ENCODE measurements at regions not wholly inside any gene's neighbourhood (a gene's known extent, or its start where the extent isn't known, plus 50 kb on each side); places are given as distances from the start of the nearest gene placed in this dataset.

- Mint-ChIP-seq H3K27ac (no peak overlapping the region), H3K4me3 (no peak overlapping the region), H3K27me3 (peaks cover 5% of the 10 kb centered on the region), H3K4me1 (ENCODE audit: low read depth) (peaks cover 18% of the 10 kb centered on the region), H3K36me3 (ENCODE audit: low read depth) (no peaks in the 10 kb centered on the region), H3K9me3 (no peaks in the 10 kb centered on the region)
- H3K4me3 ChIP-seq (ENCODE audit: low read length) = no peak overlapping the region
- ChIA-PET POLR2A (no interaction called here), CTCF (interaction anchor here (3.8 to 4.2 kb wide), 2 partner anchors 12 to 432 kb away, joined by 14 to 18 read pairs; no protein-coding TSS in a partner anchor)
- intact Hi-C loops (cut with DNase I, micrococcal nuclease) = loop anchor here (2.0 to 5.0 kb wide), 2 partner anchors 265 to 463 kb away; no protein-coding TSS in a partner anchor
- H3K27me3 ChIP-seq (ENCODE audit: control insufficient read depth in 1 of 2, insufficient read depth in 2 of 2, low read length in 2 of 2) = no peaks in the 10 kb centered on the region
- no peak for TF ChIP-seq CTCF (IDR thresholded peaks at IDR 0.05)
- ATAC-seq (ENCODE audit: poor library complexity) (no peak), DNase-seq (no peak)
- H3K9me3 ChIP-seq (ENCODE audit: control insufficient read depth in 1 of 2, insufficient read depth in 1 of 2, low read length in 2 of 2) = no peaks in the 10 kb centered on the region
- H3K36me3 ChIP-seq (ENCODE audit: insufficient read depth, low read length) = peaks cover 5% of the 10 kb centered on the region
- H3K4me1 ChIP-seq (ENCODE audit: insufficient read depth, low read length) = peaks cover 18% of the 10 kb centered on the region
- H3K27ac ChIP-seq (ENCODE audit: low read depth in 1 of 2, low read length in 2 of 2) = no peak overlapping the region
These were observed 82.6 kb upstream of the UCN3 start for GRCh38 chr10:5282137-5282536.

GRCh38 chr10:5283305-5284158 is 81.2 kb upstream of the UCN3 start:
- H3K36me3 ChIP-seq (ENCODE audit: insufficient read depth, low read length) = no peaks in the 10 kb centered on the region
- peak; percentile 72 for TF ChIP-seq CTCF (IDR thresholded peaks at IDR 0.05)
- Mint-ChIP-seq H3K4me1 (ENCODE audit: low read depth) (peaks cover 18% of the 10 kb centered on the region), H3K36me3 (ENCODE audit: low read depth) (no peaks in the 10 kb centered on the region), H3K27me3 (peaks cover 5% of the 10 kb centered on the region), H3K4me3 (no peak overlapping the region), H3K27ac (no peak overlapping the region), H3K9me3 (no peaks in the 10 kb centered on the region)
- H3K27ac ChIP-seq (ENCODE audit: low read depth in 1 of 2, low read length in 2 of 2) = no peak overlapping the region
- no peaks in the 10 kb centered on the region for H3K27me3 ChIP-seq (ENCODE audit: control insufficient read depth in 1 of 2, insufficient read depth in 2 of 2, low read length in 2 of 2)
- POLR2A ChIA-PET = interaction anchor here (1.0 kb wide), 1 partner anchor 9 kb away, joined by 5 read pairs; no protein-coding TSS in a partner anchor
- no peak overlapping the region for H3K4me3 ChIP-seq (ENCODE audit: low read length)
- H3K9me3 ChIP-seq (ENCODE audit: control insufficient read depth in 1 of 2, insufficient read depth in 1 of 2, low read length in 2 of 2) = no peaks in the 10 kb centered on the region
- DNase-seq (peak in 12 of 14 experiments; percentile 11 to 82 (median 62)), ATAC-seq (ENCODE audit: poor library complexity) (peak; percentile 80)
- peaks cover 26% of the 10 kb centered on the region for H3K4me1 ChIP-seq (ENCODE audit: insufficient read depth, low read length)
- intact Hi-C loops (cut with DNase I, micrococcal nuclease) = loop anchor here (1.0 to 5.0 kb wide), 3 partner anchors 266 to 465 kb away; no protein-coding TSS in a partner anchor
- CTCF ChIA-PET = interaction anchor here (3.8 to 4.2 kb wide), 2 partner anchors 10 to 434 kb away, joined by 14 to 18 read pairs; no protein-coding TSS in a partner anchor

GRCh38 chr10:5284311-5285057 is 80.3 kb upstream of the UCN3 start:
- Histone ChIP-seq H3K27ac (ENCODE audit: low read depth in 1 of 2, low read length in 2 of 2) (no peak overlapping the region), H3K9me3 (ENCODE audit: control insufficient read depth in 1 of 2, insufficient read depth in 1 of 2, low read length in 2 of 2) (no peaks in the 10 kb centered on the region), H3K4me3 (ENCODE audit: low read length) (no peak overlapping the region), H3K27me3 (ENCODE audit: control insufficient read depth in 1 of 2, insufficient read depth in 2 of 2, low read length in 2 of 2) (no peaks in the 10 kb centered on the region), H3K4me1 (ENCODE audit: insufficient read depth, low read length) (peaks cover 26% of the 10 kb centered on the region), H3K36me3 (ENCODE audit: insufficient read depth, low read length) (no peaks in the 10 kb centered on the region)
- Mint-ChIP-seq H3K4me1 (ENCODE audit: low read depth) (peaks cover 18% of the 10 kb centered on the region), H3K4me3 (peak overlapping the region; percentile 28), H3K27me3 (peaks cover 5% of the 10 kb centered on the region), H3K27ac (peak overlapping the region; percentile 33), H3K9me3 (no peaks in the 10 kb centered on the region), H3K36me3 (ENCODE audit: low read depth) (no peaks in the 10 kb centered on the region)
- TF ChIP-seq CTCF (IDR thresholded peaks at IDR 0.05) = no peak
- DNase-seq (peak in 5 of 14 experiments; percentile 8 to 70 (median 61)), ATAC-seq (ENCODE audit: poor library complexity) (peak; percentile 76)
- CTCF ChIA-PET = interaction anchor here (1.2 to 4.2 kb wide), 3 partner anchors 9 to 435 kb away, joined by 4 to 18 read pairs (median 14); no protein-coding TSS in a partner anchor
- POLR2A ChIA-PET = interaction anchor here (1.0 kb wide), 1 partner anchor 8 kb away, joined by 5 read pairs; no protein-coding TSS in a partner anchor
- intact Hi-C loops (cut with DNase I, micrococcal nuclease) = loop anchor here (1.0 to 5.0 kb wide), 2 partner anchors 267 to 435 kb away; no protein-coding TSS in a partner anchor

Measured in CD4-positive, alpha-beta T cell (primary cell).